ENCODE measurements at regions not wholly inside any gene's neighbourhood (a gene's known extent, or its start where the extent isn't known, plus 50 kb on each side); places are given as distances from the start of the nearest gene placed in this dataset.

- in situ Hi-C loops (cut with HindIII; ENCODE audit: extremely low pct_ligation_motif_present, low pct_unique_long_range_greater_than_20kb) = no loop called here
- no peak overlapping the region for H3K4me3 ChIP-seq (replicated peaks in 1 of 3; ENCODE audit: insufficient read depth in 1 of 3, low read depth in 2 of 3, low read length in 3 of 3)
- intact Hi-C loops (cut with micrococcal nuclease; ENCODE audit: unreplicated experiment) = no loop called here
- H3K36me3 ChIP-seq (replicated peaks in 1 of 2; ENCODE audit: control insufficient read depth in 1 of 2, insufficient read depth in 2 of 2, low read length in 2 of 2) = no peaks in the 10 kb centered on the region
- H3K27ac ChIP-seq (ENCODE audit: extremely low read length, insufficient read depth, low read length) = no peak overlapping the region
- no peaks in the 10 kb centered on the region for H3K4me1 ChIP-seq (ENCODE audit: insufficient read depth, low read length)
- H3K9ac ChIP-seq (ENCODE audit: insufficient read depth, low read depth, low read length) = no peak overlapping the region
- H3K27me3 ChIP-seq (ENCODE audit: control insufficient read depth in 1 of 2, insufficient read depth in 2 of 2, low read length in 2 of 2) = no peaks in the 10 kb centered on the region; a peak in 1 of 5 replicates
- 11% methylated on average over 3 of the region's 3 CpGs for WGBS (ENCODE audit: low lambda C conversion rate)
- no peak for FAIRE-seq
- no TSS peak for BruUV-seq (replicated peaks)
- no peaks in the 10 kb centered on the region for H4K20me1 ChIP-seq (ENCODE audit: insufficient read depth, low read length)
- ATAC-seq = no peak
- DNase-seq (ENCODE audit: low spot score) = no peak
- ChIA-PET POLR2A (no interaction called here), CTCF (ENCODE audit: low intra/inter-chr PET ratio, low total read pairs) (no interaction called here)
- no peak overlapping the region for H2AFZ ChIP-seq (ENCODE audit: low read length)
- no peak overlapping the region for H3K4me2 ChIP-seq (ENCODE audit: low read depth, low read length)
- H3K9me3 ChIP-seq (ENCODE audit: low read length) = no peaks in the 10 kb centered on the region
- H3K79me2 ChIP-seq (ENCODE audit: insufficient read depth, low read length) = no peaks in the 10 kb centered on the region
- TF ChIP-seq GRHL1 (CRISPR knock-in tag; conservative IDR thresholded peaks at IDR 0.05) (no peak), BRCA1 (CRISPR knock-in tag; IDR thresholded peaks at IDR 0.05) (no peak), TIGD3 (CRISPR knock-in tag; IDR thresholded peaks at IDR 0.05; ENCODE audit: borderline replicate concordance) (no peak), FUBP1 (CRISPR knock-in tag; IDR thresholded peaks at IDR 0.05; ENCODE audit: borderline replicate concordance) (no peak), ZNF589 (CRISPR knock-in tag; conservative IDR thresholded peaks at IDR 0.05) (no peak), FOXP4 (CRISPR knock-in tag; IDR thresholded peaks at IDR 0.05) (no peak), GATA4 (IDR thresholded peaks at IDR 0.05; ENCODE audit: borderline replicate concordance, low read depth) (no peak), JUNB (CRISPR knock-in tag; IDR thresholded peaks at IDR 0.05; ENCODE audit: borderline replicate concordance) (no peak), MAFK (conservative IDR thresholded peaks at IDR 0.05 in 1 of 2, IDR thresholded peaks at IDR 0.05 in 1 of 2; ENCODE audit: low read length in 2 of 2) (no peak), RBM39 (IDR thresholded peaks at IDR 0.05; ENCODE audit: low read depth, low read length, poor library complexity, severe bottlenecking) (no peak), TCF12 (IDR thresholded peaks at IDR 0.05) (no peak), TCF12 (CRISPR knock-in tag; IDR thresholded peaks at IDR 0.05) (no peak), ZNF382 (CRISPR knock-in tag; IDR thresholded peaks at IDR 0.05; ENCODE audit: borderline replicate concordance) (no peak), HDAC6 (IDR thresholded peaks at IDR 0.05; ENCODE audit: low read depth, low read length) (no peak), FIP1L1 (IDR thresholded peaks at IDR 0.05; ENCODE audit: borderline replicate concordance, insufficient read depth, low read depth, low read length) (no peak), ATF5 (CRISPR knock-in tag; IDR thresholded peaks at IDR 0.05; ENCODE audit: low read depth) (no peak), ZNF329 (CRISPR knock-in tag; IDR thresholded peaks at IDR 0.05; ENCODE audit: low read depth) (no peak), RBM22 (optimal IDR thresholded peaks at IDR 0.05; ENCODE audit: low read length) (no peak)
These were observed 100.8 kb downstream of the FAT3 start for GRCh38 chr11:92325416-92325815.
